Kasumi-1 (cell line): ENCODE measurements at regions not wholly inside any gene's neighbourhood (a gene's known extent, or its start where the extent isn't known, plus 50 kb on each side); places are given as distances from the start of the nearest gene placed in this dataset.
"Not testable (repeated sequence)": the region's sequence is repeated elsewhere in the genome, so short reads cannot be mapped to it uniquely, and the experiment has no call there.

ENCODE experiments used
- DNase-seq, 2 experiments: peaks; one replicate each; lab custom pipeline; 2025; lab: John Stamatoyannopoulos, UW

GRCh38 chr6:101013612-101014195 is 132.6 kb upstream of the ASCC3 start:
- DNase-seq = no peak

GRCh38 chr6:101015541-101015940 is 134.4 kb upstream of the ASCC3 start:
- no peak for DNase-seq

DNA sequence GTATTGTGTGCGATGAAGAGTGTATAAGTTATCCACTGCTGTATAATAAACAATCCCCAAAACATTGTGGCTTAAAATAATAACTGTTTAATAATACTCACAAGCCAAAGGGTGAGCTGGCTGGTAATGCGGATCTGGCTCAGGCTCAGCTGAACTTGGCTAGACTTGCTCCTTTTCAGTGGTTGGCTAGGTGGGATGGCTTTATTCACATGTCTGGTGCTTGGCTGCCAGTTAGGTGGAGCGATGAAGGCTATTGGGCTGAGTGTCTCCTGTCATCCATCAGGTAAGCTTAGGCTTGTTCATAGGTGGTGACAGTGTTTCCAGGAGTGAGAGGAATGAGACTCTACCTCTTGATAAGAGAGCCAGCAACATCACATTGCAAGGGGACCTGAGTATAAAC is 135.0 kb upstream of the ASCC3 start:
- DNase-seq = no peak

- no peak for DNase-seq
These were observed 137.0 kb upstream of the ASCC3 start for GRCh38 chr6:101018157-101018556.

- DNase-seq = no peak
These were observed 140.4 kb upstream of the ASCC3 start for GRCh38 chr6:101021504-101021903.

- DNase-seq = no peak
These were observed 161.8 kb upstream of the ASCC3 start for GRCh38 chr6:101042966-101043365.

DNA sequence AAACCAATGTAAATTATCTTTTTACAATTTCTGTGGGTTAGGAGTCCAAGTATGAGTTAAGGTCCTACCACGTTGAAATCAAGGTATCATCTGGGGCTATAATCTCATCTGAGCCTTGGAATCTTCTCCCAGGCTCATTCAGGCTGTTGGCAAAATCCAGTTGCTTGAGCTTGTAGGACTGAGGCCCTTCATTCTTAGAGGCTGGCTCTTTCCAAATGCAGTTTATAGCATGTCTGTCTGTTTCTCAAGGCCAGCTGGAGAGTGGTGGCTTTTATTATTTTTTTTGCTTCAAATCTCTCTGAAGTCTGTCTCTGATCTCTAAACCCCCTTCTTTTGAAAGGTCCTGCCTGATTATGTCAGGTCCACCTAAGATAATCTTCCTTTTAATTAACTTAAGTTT is 177.2 kb upstream of the ASCC3 start:
- no peak for DNase-seq

GRCh38 chr6:101066481-101066880 is 185.4 kb upstream of the ASCC3 start:
- DNase-seq = no peak

DNA sequence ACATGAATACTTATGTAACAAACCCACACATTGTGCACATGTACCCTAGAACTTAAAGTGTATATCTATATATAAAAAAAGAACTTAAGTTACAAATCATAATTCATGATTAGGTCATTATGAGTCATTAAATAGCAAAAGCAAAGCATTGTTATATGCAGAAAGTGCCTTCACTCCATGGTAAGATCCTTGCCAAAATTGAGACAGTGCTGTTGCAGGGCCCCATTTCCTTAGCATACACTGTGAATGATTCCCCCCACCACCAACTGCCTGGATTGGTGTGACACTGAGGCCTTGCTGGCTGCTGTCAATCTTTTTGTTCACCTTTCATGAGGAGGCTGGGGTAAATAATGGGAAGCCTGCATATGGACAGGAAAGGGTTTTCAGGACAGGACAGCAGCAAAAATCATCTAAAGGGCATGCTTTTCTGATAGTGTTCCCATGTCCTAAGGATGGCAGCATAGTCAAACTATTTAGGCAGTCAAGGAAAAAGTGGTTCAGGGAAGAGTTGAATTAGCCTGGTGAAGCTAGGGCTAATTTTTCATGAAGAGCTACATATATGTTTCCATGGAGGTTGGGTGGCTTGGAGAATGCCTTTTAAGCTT is 188.2 kb upstream of the ASCC3 start:
- DNase-seq = no peak

DNA sequence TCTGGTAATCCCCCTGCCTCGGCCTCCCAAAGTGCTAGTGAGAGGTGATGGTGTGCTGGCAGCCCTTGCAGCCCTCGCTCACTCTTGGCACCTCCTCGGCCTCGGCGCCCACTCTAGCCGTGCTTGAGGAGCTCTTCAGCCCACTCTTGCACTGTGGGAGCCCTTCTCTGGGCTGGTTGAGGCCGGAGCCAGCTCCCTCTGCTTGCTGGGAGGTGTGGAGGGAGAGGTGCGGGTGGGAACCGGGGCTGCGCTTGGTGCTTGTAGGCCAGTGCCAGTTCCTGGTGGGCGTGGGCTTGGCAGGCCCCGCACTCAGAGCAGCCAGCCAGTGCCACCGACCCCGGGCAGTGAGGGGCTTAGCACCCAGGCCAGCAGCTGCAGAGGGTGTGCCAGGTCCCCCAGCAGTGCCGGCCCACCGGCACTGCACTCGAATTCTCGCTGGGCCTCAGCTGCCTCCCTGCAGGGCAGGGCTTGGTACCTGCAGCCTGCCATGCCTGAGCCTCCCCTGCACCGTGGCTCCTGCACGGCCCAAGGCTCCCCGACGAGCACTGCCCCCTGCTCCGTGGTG is 189.0 kb upstream of the ASCC3 start:
- DNase-seq = no peak

DNA sequence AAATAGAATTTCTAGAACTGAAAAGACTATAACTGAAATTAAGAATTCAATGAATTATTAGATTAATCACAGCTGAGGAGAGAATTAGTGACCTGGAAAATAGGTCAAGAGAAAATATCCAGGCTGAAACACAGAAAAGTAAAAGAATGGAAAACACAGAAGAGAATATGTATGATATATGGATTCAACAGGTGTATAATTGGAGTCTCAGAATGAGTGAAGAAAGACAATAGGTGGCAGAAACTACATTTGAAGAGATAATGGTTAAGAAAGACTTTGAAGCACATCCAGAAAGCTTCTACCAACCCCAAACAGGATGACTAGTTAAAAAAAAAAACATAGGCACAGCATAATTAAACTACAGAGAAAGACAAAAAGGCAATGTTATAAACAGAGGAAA is 196.2 kb upstream of the ASCC3 start:
- DNase-seq = no peak

DNA sequence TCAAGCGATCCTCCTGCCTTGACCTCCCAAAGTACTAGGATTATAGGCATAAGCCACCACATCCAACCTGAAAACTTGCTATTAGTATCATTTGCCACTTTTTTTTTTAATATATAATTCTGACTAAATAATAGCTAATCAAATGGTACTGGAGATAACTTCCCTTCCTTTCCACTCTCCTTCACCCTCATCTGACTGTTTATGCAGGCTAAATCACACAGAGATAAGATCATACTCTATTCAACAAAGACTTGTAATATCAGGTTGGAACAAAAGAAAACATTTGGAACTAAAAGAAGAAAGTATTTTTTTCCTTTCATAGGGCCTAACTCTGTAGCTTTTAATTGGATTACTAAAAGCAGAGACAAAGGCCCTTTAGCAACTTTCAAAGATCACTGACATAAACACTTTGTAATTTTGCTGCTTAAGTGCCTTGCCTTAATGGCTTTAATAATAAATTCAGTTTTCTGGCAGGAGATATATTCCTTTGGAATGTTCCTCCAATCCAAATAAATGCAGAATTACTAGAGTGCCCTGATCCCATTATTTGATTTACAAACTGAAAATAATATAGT is 198.7 kb upstream of the ASCC3 start:
- no peak for DNase-seq

DNA sequence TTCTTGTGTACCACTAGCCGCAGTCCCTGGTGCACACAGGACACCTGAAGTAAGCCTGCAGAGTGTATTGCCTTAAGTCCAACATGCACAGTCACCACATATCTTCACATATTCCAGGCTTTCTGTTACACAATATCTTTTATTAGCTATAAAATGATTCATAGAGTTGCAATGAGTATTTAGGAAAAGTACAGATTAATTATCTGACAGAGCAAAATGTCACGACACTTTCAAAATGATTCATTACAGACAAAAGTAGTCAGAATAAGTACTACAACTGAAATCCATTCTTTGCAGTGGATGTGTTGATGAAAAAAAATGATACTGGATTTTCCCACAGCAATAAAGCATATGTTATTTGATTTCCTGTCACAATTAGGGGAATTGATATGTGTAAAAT is 199.5 kb upstream of the ASCC3 start:
- no peak for DNase-seq

GRCh38 chr6:101083533-101084175 is 202.5 kb upstream of the ASCC3 start:
- no peak for DNase-seq

DNA sequence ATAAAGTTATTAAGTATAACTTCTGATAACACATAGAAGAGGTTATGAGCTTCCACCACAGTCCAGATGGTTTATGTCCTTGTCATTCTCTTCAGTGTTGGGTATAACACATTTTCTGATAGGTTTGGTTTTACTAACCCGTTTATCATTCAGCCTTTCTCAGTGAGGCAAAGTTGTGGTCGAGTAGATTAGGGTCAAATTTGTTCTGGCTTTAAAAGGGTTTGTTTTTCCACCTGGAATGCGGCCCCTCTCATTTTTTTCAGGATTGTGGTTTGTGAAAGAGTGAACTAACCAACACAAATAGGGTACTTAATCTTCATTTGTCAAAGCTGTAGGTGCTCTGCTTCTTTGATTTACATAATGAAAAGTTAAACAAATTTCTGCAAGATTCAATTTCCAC is 204.2 kb upstream of the ASCC3 start:
- DNase-seq = no peak

GRCh38 chr6:101086473-101086872 is 205.3 kb upstream of the ASCC3 start:
- no peak for DNase-seq

DNA sequence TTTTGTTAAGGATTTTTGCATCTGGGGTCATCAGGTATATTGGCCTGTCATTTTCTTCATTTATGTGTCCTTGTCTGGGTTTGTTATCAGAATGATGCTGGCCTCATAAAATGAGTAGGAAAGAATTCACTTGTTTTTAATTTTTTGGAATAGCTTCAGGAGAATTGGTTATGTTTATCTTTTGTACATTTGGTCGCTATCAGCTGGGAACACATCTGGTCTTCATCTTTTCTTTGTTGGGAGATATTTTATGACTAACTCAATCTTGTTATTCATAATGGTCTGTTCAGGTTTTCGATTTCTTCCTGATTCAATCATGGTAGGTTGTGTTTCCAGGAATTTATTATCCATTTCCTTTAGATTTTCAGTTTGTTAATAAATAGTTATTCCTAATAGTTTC is 207.5 kb upstream of the ASCC3 start:
- no peak for DNase-seq

- DNase-seq = no peak
These were observed 208.5 kb upstream of the ASCC3 start for GRCh38 chr6:101089640-101090039.

DNA sequence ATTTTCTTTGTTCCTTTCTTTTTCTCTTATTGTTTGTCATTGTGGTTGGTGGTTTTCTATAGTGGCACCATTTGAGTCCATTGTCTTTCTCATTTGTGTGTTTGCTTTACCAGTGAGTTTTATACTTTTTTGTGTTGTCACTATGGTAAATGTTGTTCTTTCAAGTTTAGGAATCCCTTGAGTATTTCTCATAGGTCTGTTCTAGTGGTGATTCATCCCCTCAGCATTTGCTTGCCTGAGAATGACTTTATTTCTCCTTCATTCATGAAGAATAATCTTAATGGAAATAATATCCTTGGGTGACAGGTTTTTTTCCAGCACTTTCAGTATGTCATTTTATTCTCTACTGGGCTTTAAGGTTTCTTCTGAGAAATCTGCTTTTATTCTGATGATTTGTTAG is 209.2 kb upstream of the ASCC3 start:
- DNase-seq = no peak

GRCh38 chr6:101098605-101099004 is 217.5 kb upstream of the ASCC3 start:
- DNase-seq = not testable (repeated sequence)

- DNase-seq = no peak
These were observed 221.6 kb upstream of the ASCC3 start for GRCh38 chr6:101102702-101103101.

GRCh38 chr6:101108286-101108685 is 227.2 kb upstream of the ASCC3 start:
- DNase-seq = no peak

GRCh38 chr6:101110814-101111213 is 229.7 kb upstream of the ASCC3 start:
- DNase-seq = no peak
